ENCODE measurements at regions not wholly inside any gene's neighbourhood (a gene's known extent, or its start where the extent isn't known, plus 50 kb on each side); places are given as distances from the start of the nearest gene placed in this dataset.

GRCh38 chr20:60304931-60305330 is 346.7 kb downstream of the CDH26 start:
- 93 to 96% methylated on average over 4 of the region's 4 CpGs for WGBS, 2 experiments
- H3K4me1 ChIP-seq (ENCODE audit: control insufficient read depth, insufficient read depth, low read length) = no peaks in the 10 kb centered on the region
- H3K36me3 ChIP-seq (ENCODE audit: control insufficient read depth, insufficient read depth, low read length) = no peaks in the 10 kb centered on the region
- no peaks in the 10 kb centered on the region for H3K27me3 ChIP-seq (ENCODE audit: control insufficient read depth, insufficient read depth, low read length, poor library complexity, severe bottlenecking)
- no peak overlapping the region for H3K4me3 ChIP-seq (ENCODE audit: insufficient read depth, low read depth, low read length)
- no peak overlapping the region for H3K27ac ChIP-seq (ENCODE audit: insufficient read depth, low read depth, low read length, poor library complexity, severe bottlenecking)
- H3K9me3 ChIP-seq (ENCODE audit: control insufficient read depth, low read length) = no peaks in the 10 kb centered on the region

GRCh38 chr20:60306105-60306504 is 347.9 kb downstream of the CDH26 start:
- Histone ChIP-seq H3K27ac (ENCODE audit: insufficient read depth, low read depth, low read length, poor library complexity, severe bottlenecking) (no peak overlapping the region), H3K36me3 (ENCODE audit: control insufficient read depth, insufficient read depth, low read length) (no peaks in the 10 kb centered on the region), H3K9me3 (ENCODE audit: control insufficient read depth, low read length) (no peaks in the 10 kb centered on the region), H3K4me1 (ENCODE audit: control insufficient read depth, insufficient read depth, low read length) (no peaks in the 10 kb centered on the region), H3K4me3 (ENCODE audit: insufficient read depth, low read depth, low read length) (no peak overlapping the region), H3K27me3 (ENCODE audit: control insufficient read depth, insufficient read depth, low read length, poor library complexity, severe bottlenecking) (no peaks in the 10 kb centered on the region)
- WGBS, 2 experiments = 84 to 89% methylated on average over 2 to 3 of the region's 3 CpGs

- Histone ChIP-seq H3K4me1 (ENCODE audit: control insufficient read depth, insufficient read depth, low read length) (no peaks in the 10 kb centered on the region), H3K27me3 (ENCODE audit: control insufficient read depth, insufficient read depth, low read length, poor library complexity, severe bottlenecking) (no peaks in the 10 kb centered on the region), H3K9me3 (ENCODE audit: control insufficient read depth, low read length) (no peaks in the 10 kb centered on the region), H3K27ac (ENCODE audit: insufficient read depth, low read depth, low read length, poor library complexity, severe bottlenecking) (no peak overlapping the region), H3K4me3 (ENCODE audit: insufficient read depth, low read depth, low read length) (no peak overlapping the region), H3K36me3 (ENCODE audit: control insufficient read depth, insufficient read depth, low read length) (no peaks in the 10 kb centered on the region)
- 94 to 95% methylated on average over 7 of the region's 7 CpGs for WGBS, 2 experiments
Measured at GRCh38 chr20:60306551-60306950, 348.3 kb downstream of the CDH26 start.

- 92 to 94% methylated on average over 13 of the region's 13 CpGs for WGBS, 2 experiments
- no peak overlapping the region for H3K27ac ChIP-seq (ENCODE audit: insufficient read depth, low read depth, low read length, poor library complexity, severe bottlenecking)
- no peaks in the 10 kb centered on the region for H3K4me1 ChIP-seq (ENCODE audit: control insufficient read depth, insufficient read depth, low read length)
- H3K9me3 ChIP-seq (ENCODE audit: control insufficient read depth, low read length) = no peaks in the 10 kb centered on the region
- H3K36me3 ChIP-seq (ENCODE audit: control insufficient read depth, insufficient read depth, low read length) = no peaks in the 10 kb centered on the region
- no peaks in the 10 kb centered on the region for H3K27me3 ChIP-seq (ENCODE audit: control insufficient read depth, insufficient read depth, low read length, poor library complexity, severe bottlenecking)
- no peak overlapping the region for H3K4me3 ChIP-seq (ENCODE audit: insufficient read depth, low read depth, low read length)
Measured at GRCh38 chr20:60310560-60311349, 352.5 kb downstream of the CDH26 start.

GRCh38 chr20:60313191-60313590 is 355.0 kb downstream of the CDH26 start:
- peaks cover 11% of the 10 kb centered on the region for H3K4me1 ChIP-seq (ENCODE audit: control insufficient read depth, insufficient read depth, low read length)
- no peaks in the 10 kb centered on the region for H3K9me3 ChIP-seq (ENCODE audit: control insufficient read depth, low read length)
- H3K36me3 ChIP-seq (ENCODE audit: control insufficient read depth, insufficient read depth, low read length) = no peaks in the 10 kb centered on the region
- H3K4me3 ChIP-seq (ENCODE audit: insufficient read depth, low read depth, low read length) = no peak overlapping the region
- WGBS, 2 experiments = 91 to 93% methylated on average over 9 of the region's 9 CpGs
- H3K27me3 ChIP-seq (ENCODE audit: control insufficient read depth, insufficient read depth, low read length, poor library complexity, severe bottlenecking) = no peaks in the 10 kb centered on the region
- no peak overlapping the region for H3K27ac ChIP-seq (ENCODE audit: insufficient read depth, low read depth, low read length, poor library complexity, severe bottlenecking)

- Histone ChIP-seq H3K4me1 (ENCODE audit: control insufficient read depth, insufficient read depth, low read length) (peaks cover 11% of the 10 kb centered on the region), H3K9me3 (ENCODE audit: control insufficient read depth, low read length) (no peaks in the 10 kb centered on the region), H3K4me3 (ENCODE audit: insufficient read depth, low read depth, low read length) (no peak overlapping the region), H3K27ac (ENCODE audit: insufficient read depth, low read depth, low read length, poor library complexity, severe bottlenecking) (no peak overlapping the region), H3K27me3 (ENCODE audit: control insufficient read depth, insufficient read depth, low read length, poor library complexity, severe bottlenecking) (no peaks in the 10 kb centered on the region), H3K36me3 (ENCODE audit: control insufficient read depth, insufficient read depth, low read length) (no peaks in the 10 kb centered on the region)
- 83 to 86% methylated on average over 5 of the region's 5 CpGs for WGBS, 2 experiments
Measured at GRCh38 chr20:60313614-60314013, 355.4 kb downstream of the CDH26 start.

GRCh38 chr20:60314727-60315126 is 356.5 kb downstream of the CDH26 start:
- Histone ChIP-seq H3K4me1 (ENCODE audit: control insufficient read depth, insufficient read depth, low read length) (peaks cover 11% of the 10 kb centered on the region), H3K4me3 (ENCODE audit: insufficient read depth, low read depth, low read length) (no peak overlapping the region), H3K9me3 (ENCODE audit: control insufficient read depth, low read length) (no peaks in the 10 kb centered on the region), H3K27me3 (ENCODE audit: control insufficient read depth, insufficient read depth, low read length, poor library complexity, severe bottlenecking) (no peaks in the 10 kb centered on the region), H3K27ac (ENCODE audit: insufficient read depth, low read depth, low read length, poor library complexity, severe bottlenecking) (no peak overlapping the region), H3K36me3 (ENCODE audit: control insufficient read depth, insufficient read depth, low read length) (no peaks in the 10 kb centered on the region)
- 86 to 89% methylated on average over 3 of the region's 3 CpGs for WGBS, 2 experiments

GRCh38 chr20:60316476-60317158 is 358.4 kb downstream of the CDH26 start:
- Histone ChIP-seq H3K4me1 (ENCODE audit: control insufficient read depth, insufficient read depth, low read length) (peaks cover 11% of the 10 kb centered on the region), H3K4me3 (ENCODE audit: insufficient read depth, low read depth, low read length) (no peak overlapping the region), H3K36me3 (ENCODE audit: control insufficient read depth, insufficient read depth, low read length) (no peaks in the 10 kb centered on the region), H3K27me3 (ENCODE audit: control insufficient read depth, insufficient read depth, low read length, poor library complexity, severe bottlenecking) (no peaks in the 10 kb centered on the region), H3K9me3 (ENCODE audit: control insufficient read depth, low read length) (no peaks in the 10 kb centered on the region), H3K27ac (ENCODE audit: insufficient read depth, low read depth, low read length, poor library complexity, severe bottlenecking) (no peak overlapping the region)
- WGBS, 2 experiments = 88 to 92% methylated on average over 7 of the region's 7 CpGs

- H3K27ac ChIP-seq (ENCODE audit: insufficient read depth, low read depth, low read length, poor library complexity, severe bottlenecking) = no peak overlapping the region
- H3K4me1 ChIP-seq (ENCODE audit: control insufficient read depth, insufficient read depth, low read length) = peaks cover 11% of the 10 kb centered on the region
- 92 to 93% methylated on average over 3 of the region's 3 CpGs for WGBS, 2 experiments
- H3K9me3 ChIP-seq (ENCODE audit: control insufficient read depth, low read length) = no peaks in the 10 kb centered on the region
- no peaks in the 10 kb centered on the region for H3K27me3 ChIP-seq (ENCODE audit: control insufficient read depth, insufficient read depth, low read length, poor library complexity, severe bottlenecking)
- H3K36me3 ChIP-seq (ENCODE audit: control insufficient read depth, insufficient read depth, low read length) = no peaks in the 10 kb centered on the region
- no peak overlapping the region for H3K4me3 ChIP-seq (ENCODE audit: insufficient read depth, low read depth, low read length)
Measured at GRCh38 chr20:60317401-60317800, 359.2 kb downstream of the CDH26 start.

GRCh38 chr20:60321601-60322000 is 363.4 kb downstream of the CDH26 start:
- Histone ChIP-seq H3K4me3 (ENCODE audit: insufficient read depth, low read depth, low read length) (no peak overlapping the region), H3K27ac (ENCODE audit: insufficient read depth, low read depth, low read length, poor library complexity, severe bottlenecking) (no peak overlapping the region), H3K4me1 (ENCODE audit: control insufficient read depth, insufficient read depth, low read length) (peaks cover 3% of the 10 kb centered on the region), H3K36me3 (ENCODE audit: control insufficient read depth, insufficient read depth, low read length) (no peaks in the 10 kb centered on the region), H3K9me3 (ENCODE audit: control insufficient read depth, low read length) (no peaks in the 10 kb centered on the region), H3K27me3 (ENCODE audit: control insufficient read depth, insufficient read depth, low read length, poor library complexity, severe bottlenecking) (no peaks in the 10 kb centered on the region)
- 93 to 94% methylated on average over 3 of the region's 3 CpGs for WGBS, 2 experiments
